GM21423 (cell line): ENCODE measurements at regions not wholly inside any gene's neighbourhood (a gene's known extent, or its start where the extent isn't known, plus 50 kb on each side); places are given as distances from the start of the nearest gene placed in this dataset.

ENCODE experiments used
- ATAC-seq: cut with Tn5 transposase; IDR thresholded peaks from one replicate; pipeline ENCODE4 v1.9.1; 2021; ENCODE audit warnings: mild to moderate bottlenecking, moderate library complexity; ENCODE audit not compliant: unreplicated experiment

- ATAC-seq, result no peak
Measured at GRCh38 chr15:93223803-93224202, 134.8 kb upstream of the RGMA start.

GRCh38 chr15:93221759-93222158, 132.7 kb upstream of the RGMA start:
- no peak for ATAC-seq

GRCh38 chr15:93219859-93220420, 130.9 kb upstream of the RGMA start:
- ATAC-seq, result no peak

- ATAC-seq, result no peak
Measured at GRCh38 chr15:93217343-93217742, 128.3 kb upstream of the RGMA start.

- ATAC-seq, result no peak
Measured at GRCh38 chr15:93214106-93214505, 125.1 kb upstream of the RGMA start.

GRCh38 chr15:93213281-93213680, 124.3 kb upstream of the RGMA start:
- ATAC-seq, result no peak

GRCh38 chr15:93212578-93212977, 123.6 kb upstream of the RGMA start:
- no peak for ATAC-seq

GRCh38 chr15:93210995-93211394, 122.0 kb upstream of the RGMA start:
- no peak for ATAC-seq

- ATAC-seq, result no peak
Measured at GRCh38 chr15:93209690-93210445, 120.9 kb upstream of the RGMA start.

- no peak for ATAC-seq
Measured at GRCh38 chr15:93206893-93207292, 117.9 kb upstream of the RGMA start.

- no peak for ATAC-seq
Measured at GRCh38 chr15:93205413-93205812, 116.4 kb upstream of the RGMA start.

GRCh38 chr15:93203036-93203435, 114.0 kb upstream of the RGMA start:
- no peak for ATAC-seq

GRCh38 chr15:93202405-93202804, 113.4 kb upstream of the RGMA start:
- no peak for ATAC-seq

GRCh38 chr15:93201940-93202339, 112.9 kb upstream of the RGMA start:
- ATAC-seq, result no peak

- ATAC-seq, result no peak
Measured at GRCh38 chr15:93200837-93201226, 111.8 kb upstream of the RGMA start.

GRCh38 chr15:93200081-93200836, 111.2 kb upstream of the RGMA start:
- no peak for ATAC-seq

GRCh38 chr15:93196135-93196670, 107.2 kb upstream of the RGMA start:
- no peak for ATAC-seq

- no peak for ATAC-seq
Measured at GRCh38 chr15:93195109-93195508, 106.1 kb upstream of the RGMA start.

GRCh38 chr15:93190238-93190637, 101.2 kb upstream of the RGMA start:
- no peak for ATAC-seq

GRCh38 chr15:93189561-93189960, 100.5 kb upstream of the RGMA start:
- ATAC-seq, result no peak

- ATAC-seq, result no peak
Measured at GRCh38 chr15:93188236-93188635, 99.2 kb upstream of the RGMA start.

- no peak for ATAC-seq
Measured at GRCh38 chr15:93185796-93186195, 96.8 kb upstream of the RGMA start.
